HFFc6 (cell line): ENCODE measurements at regions not wholly inside any gene's neighbourhood (a gene's known extent, or its start where the extent isn't known, plus 50 kb on each side); places are given as distances from the start of the nearest gene placed in this dataset.

Experiments used
- DNase-seq: peaks from one replicate; pipeline ENCODE4 v3.0.0-alpha.2; 2018
- H3K27ac Mint-ChIP-seq: 2 replicates; pipeline ENCODE4 v1.8.0; 2020; ENCODE audit warnings: mild to moderate bottlenecking, mixed read lengths
- H3K27me3 Mint-ChIP-seq: 2 replicates; pipeline ENCODE4 v1.8.0; 2021; ENCODE audit warnings: mild to moderate bottlenecking, moderate library complexity, mixed read lengths; ENCODE audit not compliant: insufficient read depth
- H3K36me3 Mint-ChIP-seq: 2 replicates; pipeline ENCODE4 v1.8.0; 2021; ENCODE audit warnings: low read depth, mixed read lengths
- H3K4me1 Mint-ChIP-seq: 2 replicates; pipeline ENCODE4 v1.8.0; 2020; ENCODE audit warnings: low read depth, mixed read lengths
- H3K4me3 Mint-ChIP-seq: 2 replicates; pipeline ENCODE4 v1.8.0; 2020; ENCODE audit warnings: mild to moderate bottlenecking, moderate library complexity, mixed read lengths
- H3K9me3 Mint-ChIP-seq: 2 replicates; pipeline ENCODE4 v1.8.0; 2020; ENCODE audit warnings: mild to moderate bottlenecking, mixed read lengths
- TF ChIP-seq, protein P1 (sequence below): fragments of 200-600 bp; sonication (generic); IDR thresholded peaks from 2 replicates; pipeline ENCODE4 v1.5.0; 2021; ENCODE audit warnings: antibody characterized with exemption, mild to moderate bottlenecking

GRCh38 chr2:220550995-220551700 lies 923.7 kb downstream of the SLC4A3 start:
- DNase-seq = no peak
- peaks cover 16% of the 10 kb centered on the region for H3K4me1 Mint-ChIP-seq
- H3K36me3 Mint-ChIP-seq = no peaks in the 10 kb centered on the region
- H3K4me3 Mint-ChIP-seq = no peak overlapping the region
- no peaks in the 10 kb centered on the region for H3K9me3 Mint-ChIP-seq
- TF ChIP-seq, protein P1, sequence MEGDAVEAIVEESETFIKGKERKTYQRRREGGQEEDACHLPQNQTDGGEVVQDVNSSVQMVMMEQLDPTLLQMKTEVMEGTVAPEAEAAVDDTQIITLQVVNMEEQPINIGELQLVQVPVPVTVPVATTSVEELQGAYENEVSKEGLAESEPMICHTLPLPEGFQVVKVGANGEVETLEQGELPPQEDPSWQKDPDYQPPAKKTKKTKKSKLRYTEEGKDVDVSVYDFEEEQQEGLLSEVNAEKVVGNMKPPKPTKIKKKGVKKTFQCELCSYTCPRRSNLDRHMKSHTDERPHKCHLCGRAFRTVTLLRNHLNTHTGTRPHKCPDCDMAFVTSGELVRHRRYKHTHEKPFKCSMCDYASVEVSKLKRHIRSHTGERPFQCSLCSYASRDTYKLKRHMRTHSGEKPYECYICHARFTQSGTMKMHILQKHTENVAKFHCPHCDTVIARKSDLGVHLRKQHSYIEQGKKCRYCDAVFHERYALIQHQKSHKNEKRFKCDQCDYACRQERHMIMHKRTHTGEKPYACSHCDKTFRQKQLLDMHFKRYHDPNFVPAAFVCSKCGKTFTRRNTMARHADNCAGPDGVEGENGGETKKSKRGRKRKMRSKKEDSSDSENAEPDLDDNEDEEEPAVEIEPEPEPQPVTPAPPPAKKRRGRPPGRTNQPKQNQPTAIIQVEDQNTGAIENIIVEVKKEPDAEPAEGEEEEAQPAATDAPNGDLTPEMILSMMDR = no peak
- H3K27ac Mint-ChIP-seq = no peak overlapping the region
- no peaks in the 10 kb centered on the region for H3K27me3 Mint-ChIP-seq

- no peak overlapping the region for H3K4me3 Mint-ChIP-seq
Measured at GRCh38 chr2:220552790-220553535, 925.5 kb downstream of the SLC4A3 start.

GRCh38 chr2:220555961-220556630 lies 928.7 kb downstream of the SLC4A3 start:
- Mint-ChIP-seq H3K27me3 (no peaks in the 10 kb centered on the region), H3K36me3 (no peaks in the 10 kb centered on the region), H3K4me3 (no peak overlapping the region; the same call in 1 of the 2 replicates), H3K27ac (peak overlapping the region; percentile 67), H3K9me3 (no peaks in the 10 kb centered on the region), H3K4me1 (peaks cover 31% of the 10 kb centered on the region)
- TF ChIP-seq, protein P1 = no peak
- peak; percentile 22 for DNase-seq

More at GRCh38 chr2:220552790-220553535, 925.5 kb downstream of the SLC4A3 start:
- H3K4me1 Mint-ChIP-seq = peaks cover 31% of the 10 kb centered on the region
- H3K36me3 Mint-ChIP-seq = no peaks in the 10 kb centered on the region
- H3K27me3 Mint-ChIP-seq = no peaks in the 10 kb centered on the region
- TF ChIP-seq, protein P1 = no peak
- H3K9me3 Mint-ChIP-seq = no peaks in the 10 kb centered on the region
- no peak overlapping the region for H3K27ac Mint-ChIP-seq
- no peak for DNase-seq

DNA sequence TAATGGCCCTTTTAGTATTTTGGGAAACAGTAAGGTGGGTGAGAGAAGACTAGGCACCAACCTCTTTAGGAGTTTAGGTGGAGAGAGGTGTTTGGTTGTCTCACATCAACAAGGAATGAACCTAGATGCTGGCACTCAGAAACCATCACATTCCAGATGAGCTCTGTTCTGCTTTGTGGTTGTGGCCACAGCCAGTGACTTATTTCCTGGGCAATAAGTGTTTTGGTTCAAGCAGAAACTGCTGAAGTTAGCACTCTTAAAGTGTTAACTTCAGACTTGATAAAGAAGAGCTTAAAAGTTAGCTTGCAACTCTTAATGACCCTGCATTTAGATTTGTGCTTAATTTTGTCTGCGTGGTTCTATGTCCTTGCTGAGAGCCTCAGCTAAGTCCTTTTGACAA lies 929.2 kb downstream of the SLC4A3 start:
- H3K9me3 Mint-ChIP-seq = no peaks in the 10 kb centered on the region
- H3K4me3 Mint-ChIP-seq = no peak overlapping the region; the same call in 1 of the 2 replicates
- H3K27ac Mint-ChIP-seq = peak overlapping the region; percentile 67
- DNase-seq = peak; percentile 60
- peaks cover 31% of the 10 kb centered on the region for H3K4me1 Mint-ChIP-seq
- TF ChIP-seq, protein P1 = no peak
- no peaks in the 10 kb centered on the region for H3K27me3 Mint-ChIP-seq
- no peaks in the 10 kb centered on the region for H3K36me3 Mint-ChIP-seq

DNA sequence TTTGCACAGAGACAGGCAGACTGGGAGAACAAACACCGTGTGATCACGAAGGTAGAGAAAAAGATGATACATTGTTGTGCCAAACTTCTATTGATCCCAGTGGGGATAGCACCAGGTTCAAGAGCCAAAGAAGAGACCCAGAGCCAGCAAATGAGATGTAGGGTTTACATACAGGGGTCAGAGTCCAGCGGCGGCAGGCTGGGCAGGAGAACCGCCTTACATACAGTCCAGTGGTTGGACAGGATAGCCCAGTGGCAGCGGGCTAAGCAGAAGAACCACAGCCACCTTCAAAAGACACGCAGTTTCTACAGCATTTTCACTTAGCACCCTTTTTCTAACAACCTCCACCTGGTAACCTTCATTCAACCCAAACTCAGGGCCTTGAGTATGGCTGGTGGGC lies 932.8 kb downstream of the SLC4A3 start:
- H3K4me1 Mint-ChIP-seq = peaks cover 19% of the 10 kb centered on the region
- no peaks in the 10 kb centered on the region for H3K36me3 Mint-ChIP-seq
- no peak for DNase-seq
- H3K27me3 Mint-ChIP-seq = no peaks in the 10 kb centered on the region
- no peaks in the 10 kb centered on the region for H3K9me3 Mint-ChIP-seq
- no peak overlapping the region for H3K4me3 Mint-ChIP-seq
- TF ChIP-seq, protein P1 = no peak
- H3K27ac Mint-ChIP-seq = no peak overlapping the region
